Testis (tissue), 2 donors: ENCODE measurements at regions not wholly inside any gene's neighbourhood (a gene's known extent, or its start where the extent isn't known, plus 50 kb on each side); places are given as distances from the start of the nearest gene placed in this dataset.

ENCODE experiments used
- DNase-seq: peaks from one replicate; pipeline ENCODE4 v3.0.0-alpha.2; 2019
- H3K27ac ChIP-seq, 2 donors: fragments of 200-600 bp; sonication (generic); one replicate each; pipeline ENCODE4 v1.5.1; 2019
- H3K27me3 ChIP-seq: fragments of 200-600 bp; sonication (generic); one replicate; pipeline ENCODE4 v1.5.1; 2019
- H3K36me3 ChIP-seq: fragments of 200-600 bp; sonication (generic); one replicate; pipeline ENCODE4 v1.5.1; 2017; ENCODE audit warnings: low read depth; ENCODE audit errors: missing control alignments
- H3K4me1 ChIP-seq: fragments of 200-600 bp; sonication (generic); one replicate; pipeline ENCODE4 v1.5.1; 2019
- H3K4me3 ChIP-seq, 2 donors: fragments of 200-600 bp; sonication (generic); one replicate each; pipeline ENCODE4 v1.5.1; 2017 to 2019
- H3K9me3 ChIP-seq: fragments of 200-600 bp; sonication (generic); one replicate; pipeline ENCODE4 v1.5.1; 2017
- CTCF ChIP-seq, 3 experiments: fragments of 450-650 bp in 2 of 3; fragments of 200-600 bp in 1 of 3; sonication (generic) in 1 of 3; IDR thresholded peaks; one replicate each; pipeline ENCODE4 v1.5.1; 2016 to 2019; ENCODE audit warnings: antibody characterized with exemption in 3 of 3, mild to moderate bottlenecking in 2 of 3, moderate library complexity in 1 of 3
- POLR2A ChIP-seq: fragments of 450-650 bp; IDR thresholded peaks from one replicate; pipeline ENCODE4 v1.6.1; 2017; ENCODE audit warnings: antibody characterized with exemption, mild to moderate bottlenecking, moderate library complexity
- WGBS, 2 donors: methylation state at CpG; one replicate each; pipeline ENCODE4 v1.1.5; 2018; 5-methylcytosine and 5-hydroxymethylcytosine counted together
- intact Hi-C: fragments of 100-400 bp; cut with DNase I; formaldehyde crosslinking; loops from one replicate; pipeline ENCODE4 v1.15.1; 2023; ENCODE audit warnings: low total_unique reads

GRCh38 chr4:66575008-66575696, 904.9 kb upstream of the EPHA5 start:
- intact Hi-C loops, result no loop called here
- WGBS, 2 donors, result 63 to 65% methylated on average over 11 of the region's 11 CpGs
- H3K4me1 ChIP-seq, result no peaks in the 10 kb centered on the region
- TF ChIP-seq CTCF (IDR thresholded peaks at IDR 0.05) (no peak), POLR2A (no peak)
- H3K27me3 ChIP-seq, result no peaks in the 10 kb centered on the region
- H3K36me3 ChIP-seq, result no peaks in the 10 kb centered on the region
- no peak overlapping the region for H3K27ac ChIP-seq
- DNase-seq, result no peak
- H3K4me3 ChIP-seq, result no peak overlapping the region
- H3K9me3 ChIP-seq, result no peaks in the 10 kb centered on the region

GRCh38 chr4:66574145-66574978, 904.1 kb upstream of the EPHA5 start:
- no peak for DNase-seq
- TF ChIP-seq CTCF (IDR thresholded peaks at IDR 0.05), result no peak
- TF ChIP-seq POLR2A, result no peak
- no peak overlapping the region for H3K4me3 ChIP-seq
- intact Hi-C loops, result no loop called here
- WGBS, 2 donors, result 54 to 55% methylated on average over 7 of the region's 7 CpGs
- no peaks in the 10 kb centered on the region for H3K27me3 ChIP-seq
- no peak overlapping the region for H3K27ac ChIP-seq
- H3K9me3 ChIP-seq, result no peaks in the 10 kb centered on the region
- no peaks in the 10 kb centered on the region for H3K36me3 ChIP-seq
- no peaks in the 10 kb centered on the region for H3K4me1 ChIP-seq

GRCh38 chr4:66572949-66573348, 902.7 kb upstream of the EPHA5 start:
- TF ChIP-seq POLR2A (no peak), CTCF (IDR thresholded peaks at IDR 0.05) (no peak)
- Histone ChIP-seq H3K4me1 (no peaks in the 10 kb centered on the region), H3K27ac (no peak overlapping the region), H3K27me3 (no peaks in the 10 kb centered on the region), H3K4me3 (no peak overlapping the region), H3K9me3 (no peaks in the 10 kb centered on the region), H3K36me3 (no peaks in the 10 kb centered on the region)
- intact Hi-C loops, result no loop called here
- DNase-seq, result no peak
- 60 to 68% methylated on average over 2 of the region's 2 CpGs for WGBS, 2 donors

- H3K9me3 ChIP-seq, result no peaks in the 10 kb centered on the region
- no peak for DNase-seq
- no peak overlapping the region for H3K4me3 ChIP-seq
- H3K27ac ChIP-seq, result no peak overlapping the region
- no peaks in the 10 kb centered on the region for H3K4me1 ChIP-seq
- H3K36me3 ChIP-seq, result no peaks in the 10 kb centered on the region
- 92 to 94% methylated on average over 1 of the region's 1 CpG for WGBS, 2 donors
- intact Hi-C loops, result no loop called here
- no peaks in the 10 kb centered on the region for H3K27me3 ChIP-seq
- TF ChIP-seq CTCF (IDR thresholded peaks at IDR 0.05), result no peak
- TF ChIP-seq POLR2A, result no peak
Observed at GRCh38 chr4:66571145-66571695, 900.9 kb upstream of the EPHA5 start.
